ENCODE measurements at regions not wholly inside any gene's neighbourhood (a gene's known extent, or its start where the extent isn't known, plus 50 kb on each side); places are given as distances from the start of the nearest gene placed in this dataset.
A peak's percentile ranks its signal among the peaks of the same experiment; 100 is the strongest.

DNA sequence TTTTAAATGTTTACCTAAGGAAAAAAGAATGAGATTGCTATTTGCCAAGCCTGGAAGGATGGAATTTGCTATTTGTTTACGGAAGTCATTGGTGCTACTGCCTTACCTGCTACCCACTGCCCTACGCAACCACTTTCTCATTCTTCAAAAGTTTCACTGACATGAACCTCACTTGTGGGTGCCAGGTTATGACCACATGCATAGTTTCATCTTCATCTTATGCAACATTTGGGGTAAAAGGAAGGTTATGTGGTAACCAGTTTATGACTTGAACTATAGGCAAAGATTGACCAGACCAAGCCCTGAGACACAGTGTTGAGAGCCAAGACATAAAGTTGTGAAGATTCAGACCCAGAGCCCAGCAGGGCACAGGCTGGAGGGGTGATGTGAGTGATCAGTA lies 142.5 kb downstream of the LACC1 start:
- H3K9me3 Mint-ChIP-seq = no peaks in the 10 kb centered on the region
- Histone ChIP-seq H3K36me3 (ENCODE audit: control insufficient read depth, insufficient read depth, low read length) (no peaks in the 10 kb centered on the region), H3K27me3 (ENCODE audit: control insufficient read depth, insufficient read depth, low read length) (no peaks in the 10 kb centered on the region), H3K4me3 (ENCODE audit: low read length) (no peak overlapping the region), H3K9me3 (ENCODE audit: control insufficient read depth, insufficient read depth, low read length) (no peaks in the 10 kb centered on the region), H3K27ac (ENCODE audit: low read length) (no peak overlapping the region), H3K4me1 (ENCODE audit: control insufficient read depth, insufficient read depth, low read length) (no peaks in the 10 kb centered on the region)
- DNase-seq (no peak), ATAC-seq (peak; percentile 34 to 77 (median 65))
- TF ChIP-seq, protein P1, sequence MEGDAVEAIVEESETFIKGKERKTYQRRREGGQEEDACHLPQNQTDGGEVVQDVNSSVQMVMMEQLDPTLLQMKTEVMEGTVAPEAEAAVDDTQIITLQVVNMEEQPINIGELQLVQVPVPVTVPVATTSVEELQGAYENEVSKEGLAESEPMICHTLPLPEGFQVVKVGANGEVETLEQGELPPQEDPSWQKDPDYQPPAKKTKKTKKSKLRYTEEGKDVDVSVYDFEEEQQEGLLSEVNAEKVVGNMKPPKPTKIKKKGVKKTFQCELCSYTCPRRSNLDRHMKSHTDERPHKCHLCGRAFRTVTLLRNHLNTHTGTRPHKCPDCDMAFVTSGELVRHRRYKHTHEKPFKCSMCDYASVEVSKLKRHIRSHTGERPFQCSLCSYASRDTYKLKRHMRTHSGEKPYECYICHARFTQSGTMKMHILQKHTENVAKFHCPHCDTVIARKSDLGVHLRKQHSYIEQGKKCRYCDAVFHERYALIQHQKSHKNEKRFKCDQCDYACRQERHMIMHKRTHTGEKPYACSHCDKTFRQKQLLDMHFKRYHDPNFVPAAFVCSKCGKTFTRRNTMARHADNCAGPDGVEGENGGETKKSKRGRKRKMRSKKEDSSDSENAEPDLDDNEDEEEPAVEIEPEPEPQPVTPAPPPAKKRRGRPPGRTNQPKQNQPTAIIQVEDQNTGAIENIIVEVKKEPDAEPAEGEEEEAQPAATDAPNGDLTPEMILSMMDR (IDR thresholded peaks at IDR 0.05) = no peak
- intact Hi-C loops (cut with micrococcal nuclease) = no loop called here
- no peaks in the 10 kb centered on the region for H3K36me3 Mint-ChIP-seq
- H3K4me3 Mint-ChIP-seq = no peak overlapping the region
- no peak overlapping the region for H3K27ac Mint-ChIP-seq
- H3K27me3 Mint-ChIP-seq (ENCODE audit: low read depth in 2 of 2) = peaks cover 0 to 17% of the 10 kb centered on the region in 2 donors
- 95% methylated on average over 2 of the region's 2 CpGs for WGBS (ENCODE audit: insufficient coverage)
- peaks cover 9 to 22% of the 10 kb centered on the region in 2 donors for H3K4me1 Mint-ChIP-seq

DNA sequence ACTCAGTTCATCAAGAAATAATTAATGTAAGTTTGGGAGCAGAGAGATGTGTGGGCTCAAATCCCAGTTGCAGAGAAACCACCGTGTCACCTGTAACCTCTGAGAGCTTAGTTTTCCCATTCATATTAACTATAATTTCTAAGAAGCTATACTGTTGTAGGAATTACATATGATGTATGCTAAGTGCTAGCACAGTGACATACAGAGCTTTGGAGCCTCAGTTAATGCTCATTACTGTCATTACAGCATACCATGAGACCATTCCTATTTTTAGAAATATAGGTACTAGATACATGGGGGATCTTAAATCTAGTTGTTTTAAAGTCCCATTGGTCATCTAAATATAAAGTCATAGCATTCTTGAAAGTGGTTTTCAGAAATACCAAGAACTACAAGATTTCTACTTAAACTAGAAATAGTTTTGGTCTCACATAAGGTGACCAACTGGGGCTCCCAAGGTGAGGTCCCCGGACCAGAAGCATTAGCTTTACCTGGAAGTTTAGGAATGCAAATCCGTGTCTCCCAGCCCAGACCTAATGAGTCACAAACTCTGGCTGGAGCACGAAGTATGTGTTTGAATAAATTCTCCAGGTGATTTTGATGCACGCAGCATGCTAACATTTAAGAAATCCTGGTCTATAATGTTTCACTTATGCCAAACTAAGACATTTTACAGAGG lies 144.6 kb downstream of the LACC1 start:
- Mint-ChIP-seq H3K4me1 (peaks cover 9 to 16% of the 10 kb centered on the region in 2 donors), H3K4me3 (no peak overlapping the region), H3K27me3 (ENCODE audit: low read depth in 2 of 2) (peaks cover 0 to 17% of the 10 kb centered on the region in 2 donors), H3K27ac (no peak overlapping the region), H3K9me3 (no peaks in the 10 kb centered on the region), H3K36me3 (no peaks in the 10 kb centered on the region)
- Histone ChIP-seq H3K27me3 (ENCODE audit: control insufficient read depth, insufficient read depth, low read length) (no peaks in the 10 kb centered on the region), H3K36me3 (ENCODE audit: control insufficient read depth, insufficient read depth, low read length) (no peaks in the 10 kb centered on the region), H3K27ac (ENCODE audit: low read length) (no peak overlapping the region), H3K4me3 (ENCODE audit: low read length) (no peak overlapping the region), H3K9me3 (ENCODE audit: control insufficient read depth, insufficient read depth, low read length) (no peaks in the 10 kb centered on the region), H3K4me1 (ENCODE audit: control insufficient read depth, insufficient read depth, low read length) (no peaks in the 10 kb centered on the region)
- intact Hi-C loops (cut with micrococcal nuclease) = no loop called here
- DNase-seq (no peak), ATAC-seq (no peak)
- WGBS (ENCODE audit: insufficient coverage) = 90% methylated on average over 4 of the region's 5 CpGs
- TF ChIP-seq, protein P1 (IDR thresholded peaks at IDR 0.05) = no peak

DNA sequence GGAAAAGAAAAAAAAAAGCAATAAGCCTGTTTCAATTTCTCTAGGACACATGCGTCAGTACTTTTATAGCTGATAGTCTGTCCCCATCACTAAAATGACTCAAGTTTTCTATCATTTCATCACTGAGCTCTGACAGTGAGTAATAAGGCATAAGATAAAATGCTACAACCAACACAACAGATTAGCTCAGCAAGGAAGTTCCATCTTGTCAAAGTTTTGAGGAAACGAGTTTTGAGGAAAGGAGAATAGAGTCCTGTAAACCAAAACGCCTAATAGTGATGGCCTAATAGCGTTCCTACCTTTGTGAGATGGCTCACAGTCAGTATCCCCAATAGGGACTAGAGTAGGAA lies 145.1 kb downstream of the LACC1 start:
- TF ChIP-seq, protein P1 (IDR thresholded peaks at IDR 0.05) = no peak
- 48% methylated on average over 3 of the region's 4 CpGs for WGBS (ENCODE audit: insufficient coverage)
- no peaks in the 10 kb centered on the region for H3K36me3 ChIP-seq (ENCODE audit: control insufficient read depth, insufficient read depth, low read length)

DNA sequence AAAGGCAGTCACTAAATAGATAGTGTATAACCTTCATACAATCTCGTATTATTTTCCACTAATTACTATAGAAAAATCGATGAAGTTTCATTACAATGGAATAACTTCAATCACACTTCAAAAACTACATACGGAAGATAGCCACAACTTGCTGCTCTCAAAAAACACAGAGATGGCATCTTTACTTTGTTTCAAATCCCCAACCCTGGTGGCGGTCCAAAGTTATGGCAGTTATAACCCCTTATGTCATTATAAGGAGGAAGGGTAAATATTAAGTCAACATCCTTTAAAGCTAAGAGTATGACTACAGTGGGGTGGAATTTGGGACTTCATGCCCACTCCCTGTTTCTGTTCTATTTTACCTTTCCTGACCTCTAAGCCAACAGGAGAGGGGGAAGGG lies 146.5 kb downstream of the LACC1 start:
- Histone ChIP-seq H3K4me1 (ENCODE audit: control insufficient read depth, insufficient read depth, low read length) (no peaks in the 10 kb centered on the region), H3K4me3 (ENCODE audit: low read length) (no peak overlapping the region), H3K9me3 (ENCODE audit: control insufficient read depth, insufficient read depth, low read length) (no peaks in the 10 kb centered on the region), H3K27ac (ENCODE audit: low read length) (no peak overlapping the region), H3K36me3 (ENCODE audit: control insufficient read depth, insufficient read depth, low read length) (no peaks in the 10 kb centered on the region), H3K27me3 (ENCODE audit: control insufficient read depth, insufficient read depth, low read length) (no peaks in the 10 kb centered on the region)
- TF ChIP-seq, protein P1 (IDR thresholded peaks at IDR 0.05) = no peak
- ATAC-seq = no peak
- Mint-ChIP-seq H3K27me3 (ENCODE audit: low read depth in 2 of 2) (peaks cover 0 to 17% of the 10 kb centered on the region in 2 donors), H3K27ac (no peak overlapping the region), H3K9me3 (no peaks in the 10 kb centered on the region), H3K4me3 (no peak overlapping the region), H3K4me1 (peaks cover 9 to 16% of the 10 kb centered on the region in 2 donors), H3K36me3 (no peaks in the 10 kb centered on the region)
- intact Hi-C loops (cut with micrococcal nuclease) = no loop called here
- 81% methylated on average over 3 of the region's 4 CpGs for WGBS (ENCODE audit: insufficient coverage)
- DNase-seq = no peak

More for the DNA sequence above, 145.1 kb downstream of the LACC1 start:
- Histone ChIP-seq H3K27me3 (ENCODE audit: control insufficient read depth, insufficient read depth, low read length) (no peaks in the 10 kb centered on the region), H3K4me1 (ENCODE audit: control insufficient read depth, insufficient read depth, low read length) (no peaks in the 10 kb centered on the region), H3K27ac (ENCODE audit: low read length) (no peak overlapping the region), H3K4me3 (ENCODE audit: low read length) (no peak overlapping the region), H3K9me3 (ENCODE audit: control insufficient read depth, insufficient read depth, low read length) (no peaks in the 10 kb centered on the region)
- Mint-ChIP-seq H3K27ac (no peak overlapping the region), H3K4me1 (peaks cover 9 to 16% of the 10 kb centered on the region in 2 donors), H3K4me3 (no peak overlapping the region), H3K36me3 (no peaks in the 10 kb centered on the region), H3K9me3 (no peaks in the 10 kb centered on the region), H3K27me3 (ENCODE audit: low read depth in 2 of 2) (peaks cover 0 to 17% of the 10 kb centered on the region in 2 donors)
- DNase-seq = no peak
- ATAC-seq = no peak
- intact Hi-C loops (cut with micrococcal nuclease) = no loop called here
